Body of pancreas (tissue), 4 donors: ENCODE measurements at regions not wholly inside any gene's neighbourhood (a gene's known extent, or its start where the extent isn't known, plus 50 kb on each side); places are given as distances from the start of the nearest gene placed in this dataset.

ENCODE experiments used
- CTCF ChIP-seq, 7 experiments: fragments of 450-650 bp in 4 of 7; fragments of 200-600 bp in 3 of 7; sonication (generic) in 3 of 7; IDR thresholded peaks; one replicate each; pipeline ENCODE4 v1.5.1; 2016 to 2019; ENCODE audit warnings: antibody characterized with exemption in 7 of 7
- POLR2A ChIP-seq, 3 donors: fragments of 450-650 bp; IDR thresholded peaks; one replicate each; pipeline ENCODE4 v1.6.1; 2016; ENCODE audit warnings: antibody characterized with exemption in 3 of 3, mild to moderate bottlenecking in 2 of 3

- no peak for TF ChIP-seq CTCF (IDR thresholded peaks at IDR 0.05)
- TF ChIP-seq POLR2A (IDR thresholded peaks at IDR 0.05): no peak
Observed at GRCh38 chr4:126182786-126183185, 868.0 kb downstream of the FAT4 start.
